NCI-H69 (cell line): ENCODE measurements at regions not wholly inside any gene's neighbourhood (a gene's known extent, or its start where the extent isn't known, plus 50 kb on each side); places are given as distances from the start of the nearest gene placed in this dataset.

Experiments
- DNase-seq: peaks from one replicate; lab custom pipeline; 2025; lab: John Stamatoyannopoulos, UW

DNA sequence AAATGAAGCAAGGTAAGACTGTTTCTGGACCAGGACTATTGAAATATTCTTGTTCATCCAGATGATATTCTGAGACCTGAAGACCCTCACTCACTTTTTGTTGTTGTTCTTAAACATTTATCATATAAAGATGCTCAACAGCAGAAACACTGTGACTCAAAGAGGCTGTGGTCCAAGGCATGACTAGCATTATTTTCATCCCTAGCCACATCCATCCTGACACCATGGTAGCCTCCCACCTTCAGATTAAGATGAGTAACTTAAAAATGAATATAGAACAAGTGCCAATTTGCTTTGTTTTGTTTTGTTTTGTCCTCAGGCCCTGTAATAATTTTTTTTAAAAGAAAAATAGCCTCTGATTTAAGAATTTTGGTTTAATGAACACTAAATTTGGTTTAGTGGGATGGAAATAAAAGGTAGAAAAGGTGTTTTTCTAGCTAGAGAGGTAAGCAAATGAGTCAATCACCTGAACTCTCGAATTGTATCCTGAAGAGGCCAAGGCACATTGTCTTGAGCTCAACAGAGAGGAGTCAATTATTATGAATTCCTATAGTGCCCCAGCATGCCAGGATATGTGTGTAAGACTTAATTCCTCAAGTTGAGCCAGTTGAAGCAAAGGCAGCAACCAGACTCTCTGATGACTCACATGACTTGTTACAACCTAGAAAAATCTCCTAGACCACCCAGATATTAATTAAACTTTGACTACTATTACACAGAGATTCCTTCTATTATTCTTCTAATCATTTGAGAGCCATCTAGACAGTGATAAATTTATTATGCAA is 380.1 kb upstream of the TUSC1 start:
- DNase-seq: no peak

DNA sequence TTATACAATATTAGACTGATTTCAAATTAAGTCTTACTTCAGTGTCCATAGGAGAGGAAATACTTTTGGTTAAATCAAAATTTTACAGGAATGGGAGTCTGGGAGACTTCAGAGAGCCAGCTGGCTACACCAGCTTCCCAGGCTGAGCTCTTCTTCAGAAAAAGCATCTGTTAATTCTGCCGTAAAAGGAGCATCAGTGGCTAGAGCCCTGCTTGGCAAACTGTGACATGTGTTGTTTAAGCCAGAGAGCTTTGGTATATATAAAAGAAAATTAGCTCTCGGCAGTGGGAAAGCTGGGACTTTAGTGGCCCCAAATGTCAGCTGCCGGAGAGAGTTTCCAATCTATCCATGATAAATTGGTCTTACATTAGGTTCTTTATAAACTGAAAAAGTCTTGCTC is 378.8 kb upstream of the TUSC1 start:
- no peak for DNase-seq

DNA sequence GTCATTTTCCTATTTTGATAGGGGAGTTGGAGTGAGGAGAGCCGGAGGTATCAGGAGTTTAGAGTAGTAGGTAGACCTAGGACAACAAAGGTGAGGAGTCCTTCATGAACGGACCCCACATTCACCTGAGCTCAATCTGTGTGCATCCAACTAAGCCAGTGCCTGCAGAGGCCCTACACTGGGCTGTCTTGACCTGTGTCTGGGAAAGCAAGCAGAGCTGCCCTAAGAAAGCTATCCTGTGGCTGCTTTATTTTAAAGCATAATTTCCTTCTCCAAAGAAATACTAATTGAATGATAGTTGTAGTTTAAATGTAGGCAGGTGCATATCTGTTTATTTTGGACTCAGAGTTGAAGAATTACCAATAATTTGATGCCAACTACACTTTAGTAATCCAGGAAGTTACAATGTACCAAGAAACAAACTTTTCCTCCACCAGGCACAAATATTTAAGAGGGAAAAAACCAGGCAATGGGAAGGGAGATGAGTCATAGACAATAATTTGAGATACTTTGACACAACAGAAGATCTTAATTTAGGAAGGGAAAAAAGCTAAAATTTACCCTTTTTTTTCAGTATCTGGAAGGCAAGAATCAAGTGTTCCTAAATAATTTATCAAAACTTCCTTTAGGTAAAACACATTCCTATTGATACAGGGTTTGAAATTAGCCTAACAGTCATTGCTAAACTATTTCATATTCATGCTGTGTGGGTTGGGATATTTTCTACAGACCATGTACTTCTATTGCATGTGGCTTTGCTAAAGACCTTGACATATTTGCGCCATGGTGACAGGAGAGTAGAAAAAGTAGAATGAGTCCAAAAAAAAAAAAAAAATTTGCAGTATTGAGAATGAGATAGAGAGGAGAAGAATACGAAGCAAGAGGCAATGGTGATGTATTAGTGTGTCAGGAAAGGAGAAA is 376.6 kb upstream of the TUSC1 start:
- DNase-seq: no peak

DNA sequence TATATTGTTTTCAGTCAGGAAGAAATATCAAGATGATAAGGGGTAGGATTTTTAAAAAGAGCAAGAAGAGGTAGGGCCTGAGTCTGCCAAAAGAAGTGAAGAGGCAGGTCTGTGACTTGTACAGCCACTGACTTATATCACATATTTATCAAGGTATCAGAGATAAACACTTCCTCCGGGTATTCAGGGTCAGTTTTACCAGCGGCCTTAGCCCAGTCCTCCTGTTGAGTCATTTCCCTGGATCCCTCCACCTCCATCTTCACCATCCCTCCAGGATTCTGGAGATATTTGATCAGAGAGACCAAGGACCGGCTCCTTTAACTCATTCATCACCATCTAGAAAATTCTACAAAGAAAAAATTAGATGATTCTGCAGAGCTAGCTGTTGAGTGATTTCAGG is 375.7 kb upstream of the TUSC1 start:
- DNase-seq: no peak

DNA sequence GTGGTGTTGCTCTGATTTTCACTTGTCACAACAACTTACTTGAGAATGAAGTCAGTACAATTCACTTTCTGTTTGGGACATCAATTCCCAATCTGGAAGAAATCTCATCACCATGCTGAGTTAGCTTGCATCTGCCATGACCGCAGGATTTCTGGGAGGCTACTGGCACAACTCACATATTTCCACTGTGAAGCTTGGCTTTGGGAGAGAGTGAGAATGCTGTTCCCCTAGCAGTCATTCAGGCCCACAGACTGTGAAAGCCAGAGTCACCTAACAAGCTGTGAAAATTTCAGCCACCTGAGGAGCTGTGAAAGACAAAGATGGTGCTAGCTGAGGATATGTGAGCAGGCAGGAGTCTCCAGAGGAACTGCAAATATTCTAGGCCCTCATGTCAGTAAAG is 365.2 kb upstream of the TUSC1 start:
- no peak for DNase-seq

DNA sequence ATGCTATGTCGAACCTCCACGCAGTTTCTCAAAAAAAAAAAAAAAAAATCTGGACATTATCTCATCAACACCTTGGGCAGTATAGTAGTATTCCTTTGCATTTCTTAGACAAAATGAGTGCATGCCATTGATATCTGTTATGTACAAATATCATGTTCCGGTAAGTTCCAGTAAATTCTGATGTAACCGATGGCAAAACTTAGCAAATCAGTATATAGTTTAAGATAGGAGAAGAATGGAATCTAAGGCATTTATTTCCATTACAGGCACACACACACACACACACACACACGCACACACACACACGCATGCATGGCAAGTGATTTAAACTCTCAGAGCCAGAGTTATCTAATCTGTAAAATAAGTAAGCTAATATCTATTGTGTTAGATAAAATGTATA is 356.5 kb upstream of the TUSC1 start:
- DNase-seq: no peak

DNA sequence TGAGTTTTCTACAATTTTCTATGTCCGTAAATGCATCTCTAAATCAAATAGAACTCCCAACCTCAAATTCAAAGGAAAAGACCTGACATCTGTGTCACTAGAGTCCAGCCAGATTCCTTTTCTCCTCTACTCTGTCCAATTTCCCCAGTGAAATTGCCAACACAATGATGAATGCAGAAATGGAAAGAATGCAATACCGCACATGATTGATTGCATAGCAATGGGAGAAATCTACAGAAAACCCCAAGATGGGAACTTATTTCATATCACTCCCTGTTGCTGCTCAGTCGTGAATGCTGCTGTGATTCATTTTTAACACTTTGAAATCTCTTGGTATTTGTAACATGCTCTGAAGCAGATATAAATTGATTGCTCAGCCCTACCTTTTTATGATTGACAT is 355.1 kb upstream of the TUSC1 start:
- DNase-seq: no peak

DNA sequence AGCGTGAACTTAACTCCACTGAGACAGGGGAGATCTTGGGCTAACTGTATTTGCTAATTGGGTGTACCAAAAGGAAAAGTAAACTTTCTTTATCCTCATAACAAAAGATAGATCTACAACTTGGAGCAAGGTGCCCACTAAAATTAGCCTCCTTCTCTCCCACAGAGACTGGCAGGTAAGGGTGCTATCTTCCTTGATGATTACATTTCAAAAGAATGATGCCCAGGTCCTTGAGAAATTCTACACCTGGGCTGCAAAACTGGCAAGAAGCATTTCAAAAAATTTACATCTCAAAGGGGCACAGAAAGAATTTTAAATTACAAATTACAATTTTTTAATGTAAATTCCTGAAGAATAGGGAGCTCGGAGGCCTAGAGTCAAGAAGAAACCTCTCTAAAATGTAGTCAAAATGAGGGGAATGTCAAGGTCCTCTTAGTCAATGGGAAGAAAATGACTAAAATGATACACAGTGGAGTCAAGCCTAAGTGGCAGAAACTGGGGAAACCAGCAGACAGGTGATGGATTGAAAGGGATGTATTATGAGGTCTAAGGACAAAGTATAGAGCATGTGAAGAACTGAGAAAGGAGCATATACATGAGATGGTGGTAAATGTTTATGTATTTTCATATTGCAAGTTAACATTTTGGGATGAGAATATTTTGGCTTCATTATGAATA is 348.3 kb upstream of the TUSC1 start:
- DNase-seq: no peak

DNA sequence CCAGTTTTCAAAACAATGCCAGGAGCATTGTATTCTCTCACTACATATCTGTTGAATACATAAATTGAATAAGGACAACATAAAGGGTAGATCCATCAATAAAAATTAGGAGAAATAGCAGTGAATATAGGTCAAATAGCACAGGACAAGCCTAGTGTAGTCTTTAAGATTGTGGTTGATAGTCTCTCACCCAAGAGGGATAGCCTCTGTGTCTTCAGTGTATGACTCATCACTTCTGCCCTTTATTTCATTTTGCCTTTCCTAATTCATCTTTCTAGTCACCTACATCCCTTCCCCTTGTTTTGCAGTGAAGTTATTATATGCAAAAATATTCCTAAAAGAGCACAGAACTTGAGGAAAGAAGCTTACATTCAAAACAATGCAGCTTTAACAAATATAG is 335.0 kb upstream of the TUSC1 start:
- no peak for DNase-seq

DNA sequence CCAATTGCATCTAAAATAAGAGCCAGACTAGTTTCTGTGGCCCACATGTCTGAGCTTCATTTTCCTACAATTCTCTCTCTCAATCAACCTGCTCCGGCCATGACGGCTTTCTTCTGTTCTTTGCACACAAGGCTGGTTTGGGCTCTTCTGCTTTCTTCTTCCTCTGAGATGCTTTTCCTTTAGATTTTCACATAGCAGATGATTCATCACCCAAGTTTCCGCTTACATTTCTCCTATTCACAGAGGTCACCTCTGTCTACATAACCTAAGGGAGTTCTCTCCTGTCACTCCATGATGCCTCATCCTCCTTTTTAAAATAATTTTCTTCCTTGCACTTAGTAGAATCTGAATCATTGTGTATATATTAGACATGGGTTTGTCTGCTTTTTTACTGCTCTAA is 334.6 kb upstream of the TUSC1 start:
- no peak for DNase-seq

DNA sequence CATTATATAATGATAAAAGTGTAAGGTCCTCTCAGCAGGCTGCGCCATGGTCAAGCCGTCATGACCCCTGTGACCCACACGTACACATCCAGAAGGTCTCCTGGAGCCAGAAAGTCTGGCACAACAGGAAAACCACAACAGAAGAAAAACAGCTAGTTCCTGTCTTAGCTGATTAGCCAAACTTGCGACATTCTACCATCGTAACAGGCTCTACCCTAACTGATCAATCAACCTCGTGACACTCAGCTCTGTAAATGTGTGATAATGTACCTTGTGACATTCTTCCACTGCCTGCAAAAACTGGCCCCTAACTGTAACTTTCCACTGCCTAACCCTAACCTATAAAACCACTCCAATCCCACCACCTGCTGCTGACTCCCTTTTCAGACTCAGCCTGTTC is 316.4 kb upstream of the TUSC1 start:
- no peak for DNase-seq

DNA sequence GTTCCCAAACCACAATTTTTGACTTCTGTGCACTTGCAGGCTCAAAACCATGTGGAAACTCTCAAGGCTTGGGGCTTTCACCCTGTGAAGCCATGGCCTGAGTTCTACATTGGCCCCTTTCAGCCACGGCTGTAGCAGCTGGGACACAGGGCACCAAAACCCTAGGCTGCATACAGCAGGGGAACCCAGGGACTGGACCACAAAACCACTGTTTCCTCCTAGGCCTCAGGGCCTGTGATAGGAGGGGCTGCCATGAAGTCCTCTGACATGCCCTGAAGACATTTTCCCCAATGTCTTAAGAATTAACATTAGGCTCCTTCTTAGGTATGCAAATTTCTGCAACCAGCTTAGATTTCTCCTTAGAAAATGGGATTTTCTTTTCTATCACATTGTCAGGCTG is 312.1 kb upstream of the TUSC1 start:
- no peak for DNase-seq

DNA sequence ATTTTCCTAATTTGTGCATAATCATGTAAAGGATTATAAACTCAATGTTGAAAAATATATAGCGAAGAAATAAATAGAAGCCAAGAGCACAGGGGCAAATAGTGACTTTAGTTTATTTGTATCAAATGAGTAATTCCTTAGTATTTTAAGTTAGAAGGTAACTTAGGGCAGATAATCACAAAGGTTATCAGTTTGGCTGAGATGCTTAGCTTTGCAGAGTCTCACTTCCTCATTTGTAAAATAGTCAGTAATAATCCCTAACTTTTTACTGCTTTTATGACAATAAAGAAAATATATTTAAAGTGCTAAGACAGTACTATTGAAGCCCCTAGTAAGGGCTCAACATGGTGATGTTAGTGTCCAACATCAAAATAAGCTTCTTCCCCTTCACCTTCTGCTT is 297.4 kb upstream of the TUSC1 start:
- no peak for DNase-seq

DNA sequence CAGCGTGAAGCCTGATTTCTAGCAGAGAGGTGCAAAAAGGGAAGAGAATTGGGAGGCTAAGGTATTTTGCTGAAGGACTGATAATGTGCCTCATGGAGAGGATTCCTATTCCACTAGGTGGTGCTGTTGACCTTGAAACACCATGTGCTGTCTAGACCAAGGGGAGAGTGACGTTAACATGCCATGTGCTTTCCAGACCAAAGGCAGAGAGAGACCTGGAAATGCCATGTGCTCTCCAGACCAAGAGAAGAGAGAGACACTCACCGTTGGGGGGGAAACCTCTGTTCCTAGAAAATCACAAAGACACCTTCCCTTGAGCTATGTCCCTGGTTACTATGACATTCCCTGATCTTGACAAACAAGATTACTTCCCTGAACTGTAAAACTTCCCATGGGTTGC is 286.0 kb upstream of the TUSC1 start:
- DNase-seq: peak; percentile 85

DNA sequence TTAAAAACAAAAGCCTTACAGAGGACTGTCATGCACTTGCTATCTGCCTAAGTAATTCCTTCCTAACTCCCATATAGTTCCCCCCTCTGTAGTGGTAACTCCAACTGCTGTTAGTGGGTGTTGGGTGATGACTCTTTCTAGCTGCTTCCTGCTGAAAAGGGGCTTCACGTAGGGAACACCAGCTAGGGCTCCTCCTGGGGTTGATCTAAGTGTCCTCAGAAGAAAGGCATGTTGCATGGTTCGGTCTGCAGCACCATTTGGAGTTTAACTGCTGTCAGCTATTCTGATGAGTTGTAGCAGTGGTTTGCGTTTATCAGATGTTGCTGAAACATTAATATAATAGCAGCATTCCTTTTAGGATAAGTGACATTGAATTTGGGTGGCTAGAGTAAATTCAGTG is 281.9 kb upstream of the TUSC1 start:
- DNase-seq: no peak

DNA sequence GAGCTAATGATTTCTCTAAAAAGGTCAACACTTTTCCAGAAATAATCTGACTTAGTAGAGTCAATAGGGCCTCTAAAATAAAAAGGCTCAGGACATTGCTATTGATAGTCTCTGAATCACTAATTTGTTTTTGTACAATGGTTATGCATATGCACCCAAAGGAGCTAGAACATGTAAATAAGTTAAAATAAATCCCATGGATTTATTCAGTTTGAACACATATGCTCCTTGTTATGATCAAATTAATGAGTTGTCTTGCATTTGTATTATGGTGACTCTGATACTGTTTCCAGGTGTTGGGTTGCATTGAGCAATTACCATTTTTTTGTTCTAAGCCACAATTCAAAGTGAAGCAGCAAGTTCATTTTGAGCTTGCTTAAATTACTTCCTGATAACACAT is 276.0 kb upstream of the TUSC1 start:
- DNase-seq: no peak

DNA sequence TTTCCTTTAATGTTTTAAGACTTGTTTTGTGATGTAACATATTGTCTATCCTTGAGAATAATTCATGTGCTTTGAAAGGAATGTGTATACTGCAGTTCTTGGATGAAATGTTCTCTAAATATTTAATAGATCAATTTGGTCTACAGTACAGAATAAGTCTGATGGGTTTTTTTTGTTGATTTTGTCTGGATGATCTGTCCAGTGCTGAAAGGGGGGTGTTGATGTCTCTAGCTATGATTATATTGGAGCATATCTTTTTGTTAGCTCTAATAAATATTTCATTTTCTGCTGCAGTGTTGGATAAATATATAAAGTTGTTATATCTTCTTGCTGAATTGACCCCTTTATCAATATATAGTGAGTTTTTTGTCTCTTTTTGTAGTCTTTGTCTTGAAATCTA is 269.9 kb upstream of the TUSC1 start:
- DNase-seq: no peak

DNA sequence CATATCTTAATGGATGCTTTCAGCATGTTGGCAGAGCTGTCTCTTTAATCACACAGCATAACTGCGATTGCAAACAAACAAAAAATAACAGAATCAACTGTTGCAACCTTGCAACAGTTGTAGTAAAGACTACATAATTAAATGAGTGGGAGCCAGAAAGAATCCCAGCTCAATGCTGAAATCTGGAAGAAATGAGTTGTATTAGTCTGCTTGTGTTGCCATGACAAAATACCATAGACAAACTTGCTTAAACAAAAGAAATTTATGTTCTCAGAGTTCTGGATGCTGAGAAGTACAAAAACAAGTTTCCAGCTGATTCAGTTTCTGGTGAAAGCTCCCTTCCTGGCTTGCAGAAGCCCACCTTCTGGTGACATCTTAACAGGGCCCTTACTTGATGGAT is 260.9 kb upstream of the TUSC1 start:
- no peak for DNase-seq

DNA sequence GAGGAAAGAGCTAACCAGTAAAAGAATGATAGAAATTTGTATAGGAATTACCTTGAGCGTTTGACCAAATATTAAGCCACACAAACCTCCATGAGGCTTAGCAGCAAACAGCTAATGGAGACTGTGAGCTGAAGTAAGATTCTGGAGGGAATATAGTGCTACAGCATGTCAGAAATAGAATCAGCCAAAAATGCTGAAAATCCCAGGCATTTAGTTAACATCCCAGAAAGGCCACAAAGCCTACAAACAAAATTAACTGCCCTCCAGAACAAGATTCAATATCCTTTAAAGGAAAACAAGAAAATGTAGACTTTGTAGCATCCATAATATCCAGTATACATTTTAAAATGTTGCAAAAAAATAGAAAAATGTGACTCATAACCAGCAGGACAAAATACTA is 257.8 kb upstream of the TUSC1 start:
- no peak for DNase-seq

DNA sequence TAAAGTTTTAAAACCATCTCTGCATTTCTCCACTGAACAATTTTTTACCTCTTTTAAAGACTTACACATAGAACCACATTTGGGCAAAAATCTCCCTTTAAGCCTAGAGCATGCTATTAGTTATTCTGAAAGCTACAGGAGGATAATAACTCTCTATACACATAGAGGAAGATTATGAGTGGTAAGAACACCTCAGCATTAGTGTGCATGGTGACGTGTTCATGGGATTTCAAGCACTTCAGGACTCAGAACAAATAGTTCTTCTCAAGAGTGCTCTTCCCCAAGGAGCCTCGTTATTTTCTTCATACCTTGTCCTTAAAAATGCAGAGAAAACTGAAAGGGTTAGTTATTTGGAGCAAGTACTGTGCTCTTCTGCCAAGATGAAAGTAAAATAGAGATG is 256.9 kb upstream of the TUSC1 start:
- DNase-seq: no peak

DNA sequence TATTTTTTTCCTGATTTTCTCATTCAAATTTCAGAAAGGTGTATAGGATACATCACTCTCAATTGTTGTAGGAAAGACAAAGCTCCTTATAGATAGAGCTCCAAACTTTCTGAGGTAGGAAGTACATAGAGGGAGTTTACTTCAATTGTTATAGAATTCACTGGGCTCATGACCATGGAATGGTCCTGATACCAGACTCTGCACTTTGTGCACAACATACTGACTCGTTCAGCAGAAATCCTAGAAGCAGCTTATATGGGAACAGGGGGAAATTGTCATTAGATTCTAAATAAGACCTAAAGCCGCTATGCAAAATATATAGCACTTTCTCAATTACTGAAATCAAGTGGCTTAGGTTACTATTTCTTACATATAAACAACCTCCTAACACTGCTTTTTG is 240.5 kb upstream of the TUSC1 start:
- DNase-seq: no peak

DNA sequence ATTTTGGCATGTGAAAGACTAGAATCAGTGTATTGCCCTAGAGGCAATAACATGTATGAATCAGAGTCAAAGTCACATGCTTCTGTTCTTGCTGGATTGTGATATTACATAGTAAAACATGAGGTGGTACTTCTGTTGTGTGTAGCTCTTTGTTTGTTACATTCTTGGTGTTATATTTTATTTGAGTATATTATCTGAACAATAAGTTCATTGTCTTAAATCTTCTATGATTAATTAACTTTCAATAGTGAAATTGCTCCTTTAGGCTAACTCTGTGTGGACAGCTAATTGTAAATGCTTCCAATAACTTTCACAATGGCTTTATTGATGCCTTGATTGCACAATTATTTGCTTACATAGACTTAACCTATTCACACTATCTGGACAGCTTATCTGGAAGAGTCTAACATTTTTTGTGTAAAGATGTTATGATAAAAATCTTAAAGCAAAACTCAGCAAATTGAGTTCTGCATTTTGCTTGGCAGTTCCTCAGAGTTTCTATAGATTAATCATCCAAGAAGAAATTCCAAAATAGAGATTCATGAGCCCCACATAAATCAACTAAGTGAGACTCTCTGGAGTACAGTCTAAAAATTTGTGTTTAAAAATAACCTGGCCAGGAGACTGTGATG is 239.6 kb upstream of the TUSC1 start:
- peak; percentile 48 for DNase-seq
